IMR-90 (cell line): ENCODE measurements at regions not wholly inside any gene's neighbourhood (a gene's known extent, or its start where the extent isn't known, plus 50 kb on each side); places are given as distances from the start of the nearest gene placed in this dataset.

Experiments
- ATAC-seq: fragments of 200-7000 bp; cut with Tn5 transposase; 2 replicates; pipeline ENCODE4 v1.9.1; 2020; ENCODE audit warnings: low read depth, mild to moderate bottlenecking, moderate library complexity
- BruUV-seq: library from RNA; stranded (reverse); fragments of 400-500 nt; replicated peaks from 2 replicates; lab custom pipeline; 2021; lab: Mats Ljungman, UMichigan
- CTCF ChIA-PET: fragments of 300-600 bp; formaldehyde crosslinking; extraction: SDS; loops from one replicate; lab custom pipeline; 2021; ENCODE audit warnings: antibody characterized with exemption; lab: Yijun Ruan, JAX
- POLR2A ChIA-PET: fragments of 300-600 bp; sonication (Branson Sonifier 250); formaldehyde crosslinking; loops from one replicate; lab custom pipeline; 2022; ENCODE audit warnings: antibody characterized with exemption; ENCODE audit not compliant: unreplicated experiment; lab: Charles Lee
- DNase-seq: peaks from one replicate; pipeline ENCODE4 v3.0.0; 2013
- H2AFZ ChIP-seq: replicated peaks from 2 replicates; pipeline ENCODE3; 2013; ENCODE audit warnings: low read length, mild to moderate bottlenecking; ENCODE audit not compliant: poor library complexity
- H2AK5ac ChIP-seq: 2 replicates; pipeline ENCODE4 v1.6.1; 2013; ENCODE audit warnings: low read depth, low read length, inconsistent platforms
- H2AK9ac ChIP-seq: replicated peaks from 2 replicates; pipeline ENCODE3; 2013; ENCODE audit warnings: mild to moderate bottlenecking, low read depth, low read length, moderate library complexity; ENCODE audit not compliant: poor library complexity
- H2BK120ac ChIP-seq: 2 replicates; pipeline ENCODE4 v1.6.1; 2013; ENCODE audit warnings: low read depth, low read length, inconsistent platforms
- H2BK15ac ChIP-seq: 3 replicates; pipeline ENCODE4 v1.6.1; 2013; ENCODE audit warnings: low read depth, low read length, inconsistent platforms
- H2BK20ac ChIP-seq: 2 replicates; pipeline ENCODE4 v1.6.1; 2013; ENCODE audit warnings: low read depth, mild to moderate bottlenecking, inconsistent platforms, low read length, moderate library complexity
- H2BK5ac ChIP-seq: 2 replicates; pipeline ENCODE4 v1.6.1; 2013; ENCODE audit warnings: mild to moderate bottlenecking, low read depth, low read length, inconsistent platforms; ENCODE audit not compliant: poor library complexity, severe bottlenecking
- H3K14ac ChIP-seq: replicated peaks from 2 replicates; pipeline ENCODE4 v1.6.1; 2013; ENCODE audit warnings: low read depth, low read length, inconsistent platforms
- H3K18ac ChIP-seq: 2 replicates; pipeline ENCODE4 v1.6.1; 2013; ENCODE audit warnings: low read depth, low read length, control low read depth
- H3K23ac ChIP-seq: 2 replicates; pipeline ENCODE4 v1.6.1; 2013; ENCODE audit warnings: low read depth, low read length, inconsistent platforms
- H3K27ac ChIP-seq: 2 replicates; pipeline ENCODE4 v1.5.1; 2013; ENCODE audit warnings: mild to moderate bottlenecking, control low read depth, low read length; ENCODE audit not compliant: insufficient read depth
- H3K27me3 ChIP-seq: 2 replicates; pipeline ENCODE4 v1.6.1; 2013; ENCODE audit warnings: low read length; ENCODE audit not compliant: control insufficient read depth, insufficient read depth
- H3K36me3 ChIP-seq: 2 replicates; pipeline ENCODE4 v1.6.1; 2013; ENCODE audit warnings: low read length, mixed read lengths; ENCODE audit not compliant: control insufficient read depth, insufficient read depth
- H3K4ac ChIP-seq: 2 replicates; pipeline ENCODE4 v1.6.1; 2013; ENCODE audit warnings: low read depth, low read length, inconsistent platforms
- H3K4me1 ChIP-seq: 2 replicates; pipeline ENCODE4 v1.6.1; 2013; ENCODE audit warnings: low read length, mixed read lengths; ENCODE audit not compliant: control insufficient read depth, insufficient read depth
- H3K4me2 ChIP-seq: 2 replicates; pipeline ENCODE4 v1.6.1; 2013; ENCODE audit warnings: low read depth, mild to moderate bottlenecking, control low read depth, low read length, moderate library complexity
- H3K4me3 ChIP-seq: 2 replicates; pipeline ENCODE4 v1.5.1; 2013; ENCODE audit warnings: low read depth, mild to moderate bottlenecking, control low read depth, low read length, moderate library complexity; ENCODE audit not compliant: insufficient read depth
- H3K56ac ChIP-seq: 2 replicates; pipeline ENCODE4 v1.6.1; 2013; ENCODE audit warnings: low read length, inconsistent platforms; ENCODE audit not compliant: insufficient read depth; ENCODE audit errors: extremely low read depth
- H3K79me1 ChIP-seq, 2 experiments: 2 replicates each; pipeline ENCODE4 v1.6.1; 2013; ENCODE audit warnings: low read length in 2 of 2, inconsistent platforms in 1 of 2, low read depth in 1 of 2
- H3K9ac ChIP-seq: 2 replicates; pipeline ENCODE4 v1.6.1; 2013; ENCODE audit warnings: low read depth, low read length, control low read depth
- H3K9me1 ChIP-seq: 2 replicates; pipeline ENCODE4 v1.6.1; 2013; ENCODE audit warnings: low read length, inconsistent platforms; ENCODE audit not compliant: insufficient read depth
- H3K9me3 ChIP-seq: 2 replicates; pipeline ENCODE4 v1.6.1; 2013; ENCODE audit warnings: low read length; ENCODE audit not compliant: control insufficient read depth, insufficient read depth
- H4K20me1 ChIP-seq: 2 replicates; pipeline ENCODE4 v1.6.1; 2013; ENCODE audit warnings: low read length, inconsistent platforms; ENCODE audit not compliant: insufficient read depth
- H4K5ac ChIP-seq: 2 replicates; pipeline ENCODE4 v1.6.1; 2013; ENCODE audit warnings: mild to moderate bottlenecking, low read depth, low read length, control low read depth
- H4K8ac ChIP-seq, 2 experiments: 2 replicates each; pipeline ENCODE4 v1.6.1; 2013; ENCODE audit warnings: low read depth in 2 of 2, low read length in 2 of 2, control low read depth in 1 of 2, inconsistent platforms in 1 of 2
- H4K91ac ChIP-seq: 2 replicates; pipeline ENCODE4 v1.6.1; 2013; ENCODE audit warnings: low read depth, low read length, inconsistent platforms; ENCODE audit not compliant: insufficient read depth
- BHLHE40 ChIP-seq: fragments of 150-350 bp; IDR thresholded peaks from 2 replicates; pipeline ENCODE4 v1.6.1; 2016; ENCODE audit warnings: mild to moderate bottlenecking, low read depth, low read length
- CEBPB ChIP-seq: IDR thresholded peaks from 2 replicates; pipeline ENCODE4 v1.6.1; 2012; ENCODE audit warnings: low read depth, low read length, improper control_type of control experiment
- CHD1 ChIP-seq: IDR thresholded peaks from 2 replicates; pipeline ENCODE4 v1.6.1; 2012; ENCODE audit warnings: low read depth, low read length, improper control_type of control experiment
- CTCF ChIP-seq: conservative IDR thresholded peaks from 2 replicates; pipeline ENCODE4 v1.5.1; 2012; ENCODE audit warnings: mild to moderate bottlenecking, low read depth, low read length, improper control_type of control experiment
- ELK1 ChIP-seq: fragments of 150-350 bp; IDR thresholded peaks from 2 replicates; pipeline ENCODE4 v1.6.1; 2016; ENCODE audit warnings: low read depth, mild to moderate bottlenecking, low read length, moderate library complexity, borderline replicate concordance
- FOS ChIP-seq: fragments of 150-350 bp; IDR thresholded peaks from 2 replicates; pipeline ENCODE4 v1.6.1; 2016; ENCODE audit warnings: low read depth, low read length
- MAFK ChIP-seq: IDR thresholded peaks from 2 replicates; pipeline ENCODE4 v1.6.1; 2012; ENCODE audit warnings: low read depth, low read length, improper control_type of control experiment
- MAZ ChIP-seq: IDR thresholded peaks from 2 replicates; pipeline ENCODE4 v1.6.1; 2012; ENCODE audit warnings: low read depth, mild to moderate bottlenecking, low read length, improper control_type of control experiment, moderate library complexity, borderline replicate concordance
- MXI1 ChIP-seq: IDR thresholded peaks from 2 replicates; pipeline ENCODE4 v1.6.1; 2012; ENCODE audit warnings: low read depth, mild to moderate bottlenecking, low read length, moderate library complexity, borderline replicate concordance
- NFE2L2 ChIP-seq: fragments of 150-350 bp; IDR thresholded peaks from 2 replicates; pipeline ENCODE4 v1.6.1; 2016; ENCODE audit warnings: low read depth, mild to moderate bottlenecking, low read length
- POLR2A ChIP-seq: IDR thresholded peaks from 2 replicates; pipeline ENCODE4 v1.6.1; 2012; ENCODE audit warnings: mild to moderate bottlenecking, low read depth, low read length
- RAD21 ChIP-seq: IDR thresholded peaks from 2 replicates; pipeline ENCODE4 v1.6.1; 2012; ENCODE audit warnings: low read length, improper control_type of control experiment
- RCOR1 ChIP-seq: IDR thresholded peaks from 2 replicates; pipeline ENCODE4 v1.6.1; 2012; ENCODE audit warnings: mild to moderate bottlenecking, low read length, improper control_type of control experiment; ENCODE audit not compliant: insufficient replicate concordance
- RFX5 ChIP-seq: IDR thresholded peaks from 2 replicates; pipeline ENCODE4 v1.8.0; 2012; ENCODE audit warnings: low read depth, mild to moderate bottlenecking, low read length, moderate library complexity
- SMC3 ChIP-seq: fragments of 150-350 bp; IDR thresholded peaks from 2 replicates; pipeline ENCODE4 v1.6.1; 2016; ENCODE audit warnings: low read depth, mild to moderate bottlenecking, antibody characterized with exemption, low read length, moderate library complexity
- WGBS, 2 experiments: methylation state at CpG; one replicate each; pipeline versions ENCODE4 v1.1.5 to v1.1.7; 2013; ENCODE audit warnings: missing lambda C conversion rate in 2 of 2; ENCODE audit not compliant: insufficient read length in 1 of 2; ENCODE audit errors: extremely low coverage in 2 of 2; 5-methylcytosine and 5-hydroxymethylcytosine counted together
- dilution Hi-C: fragments of 300-500 bp; cut with HindIII; formaldehyde crosslinking; loops from one replicate; pipeline ENCODE4 v1.14.3; 2018; ENCODE audit warnings: low sequenced_read_pairs; ENCODE audit not compliant: unreplicated experiment
- in situ Hi-C: fragments of 300-500 bp; cut with MboI; formaldehyde crosslinking; loops from 3 replicates; pipeline ENCODE4 v1.14.3; 2019; ENCODE audit warnings: low sequenced_read_pairs, inconsistent platforms, mixed read lengths
- intact Hi-C: fragments of 100-400 bp; cut with micrococcal nuclease; formaldehyde crosslinking; loops from 2 replicates; pipeline ENCODE4 v1.10.0; 2022

- Histone ChIP-seq H3K9me3 (no peaks in the 10 kb centered on the region), H3K4ac (no peak overlapping the region), H4K91ac (no peak overlapping the region), H4K5ac (no peak overlapping the region), H3K18ac (no peak overlapping the region), H3K9ac (no peak overlapping the region), H3K56ac (no peak overlapping the region), H3K36me3 (no peaks in the 10 kb centered on the region), H3K27ac (no peak overlapping the region), H4K8ac (no peak overlapping the region), H2AFZ (no peak overlapping the region), H3K9me1 (no peaks in the 10 kb centered on the region), H2AK9ac (no peak overlapping the region), H2BK120ac (no peak overlapping the region), H4K20me1 (no peaks in the 10 kb centered on the region), H3K4me3 (no peak overlapping the region), H2BK15ac (no peak overlapping the region), H3K4me2 (no peak overlapping the region), H2AK5ac (no peak overlapping the region), H2BK5ac (no peak overlapping the region), H3K14ac (no peak overlapping the region), H3K27me3 (no peaks in the 10 kb centered on the region), H3K79me1 (no peaks in the 10 kb centered on the region), H2BK20ac (no peak overlapping the region), H3K4me1 (no peaks in the 10 kb centered on the region), H3K23ac (no peak overlapping the region)
- ChIA-PET POLR2A (no interaction called here), CTCF (no interaction called here)
- DNase-seq (peak; percentile 58), ATAC-seq (no peak)
- in situ Hi-C loops = no loop called here
- no CpG with 5 or more reads among the region's 3 CpGs for WGBS, 2 experiments
- intact Hi-C loops = no loop called here
- BruUV-seq = no TSS peak
- dilution Hi-C loops = no loop called here
- TF ChIP-seq MAFK = no peak
- TF ChIP-seq CEBPB = no peak
- no peak for TF ChIP-seq CTCF
- TF ChIP-seq BHLHE40 = no peak
- no peak for TF ChIP-seq MXI1
- TF ChIP-seq RCOR1 = no peak
- TF ChIP-seq RAD21 = no peak
- no peak for TF ChIP-seq RFX5
- no peak for TF ChIP-seq ELK1
- no peak for TF ChIP-seq FOS
- no peak for TF ChIP-seq SMC3
- TF ChIP-seq POLR2A = no peak
- no peak for TF ChIP-seq MAZ
- no peak for TF ChIP-seq CHD1
- TF ChIP-seq NFE2L2 = no peak
These were observed 423.7 kb upstream of the MMADHC start for GRCh38 chr2:150011161-150011730.
